Endothelial cell of hepatic sinusoid (primary cell): ENCODE measurements at regions not wholly inside any gene's neighbourhood (a gene's known extent, or its start where the extent isn't known, plus 50 kb on each side); places are given as distances from the start of the nearest gene placed in this dataset.

Experiments used
- in situ Hi-C: cut with HindIII; loops from 2 replicates; pipeline ENCODE4 v1.10.0; 2017; ENCODE audit warnings: low sequenced_read_pairs

- in situ Hi-C loops, result no loop called here
These were observed 303.6 kb downstream of the BARHL2 start for GRCh38 chr1:90413519-90413918.

- in situ Hi-C loops, result no loop called here
These were observed 304.5 kb downstream of the BARHL2 start for GRCh38 chr1:90412563-90412962.

- in situ Hi-C loops, result no loop called here
These were observed 305.9 kb downstream of the BARHL2 start for GRCh38 chr1:90411185-90411584.

GRCh38 chr1:90407737-90408136 lies 309.4 kb downstream of the BARHL2 start:
- in situ Hi-C loops, result no loop called here

- in situ Hi-C loops, result no loop called here
These were observed 311.4 kb downstream of the BARHL2 start for GRCh38 chr1:90405726-90406125.

GRCh38 chr1:90402893-90403849 lies 313.9 kb downstream of the BARHL2 start:
- in situ Hi-C loops, result no loop called here

- in situ Hi-C loops, result no loop called here
These were observed 317.0 kb downstream of the BARHL2 start for GRCh38 chr1:90400131-90400530.

- in situ Hi-C loops, result no loop called here
These were observed 320.2 kb downstream of the BARHL2 start for GRCh38 chr1:90396917-90397316.

GRCh38 chr1:90394247-90394646 lies 322.9 kb downstream of the BARHL2 start:
- in situ Hi-C loops, result no loop called here

- in situ Hi-C loops, result no loop called here
These were observed 324.1 kb downstream of the BARHL2 start for GRCh38 chr1:90393025-90393424.

GRCh38 chr1:90391126-90391525 lies 326.0 kb downstream of the BARHL2 start:
- in situ Hi-C loops, result no loop called here

- in situ Hi-C loops, result no loop called here
These were observed 329.3 kb downstream of the BARHL2 start for GRCh38 chr1:90387805-90388204.

GRCh38 chr1:90386899-90387720 lies 330.0 kb downstream of the BARHL2 start:
- in situ Hi-C loops, result no loop called here

- in situ Hi-C loops, result no loop called here
These were observed 332.9 kb downstream of the BARHL2 start for GRCh38 chr1:90384193-90384592.

GRCh38 chr1:90382161-90382560 lies 334.9 kb downstream of the BARHL2 start:
- in situ Hi-C loops, result no loop called here

- in situ Hi-C loops, result no loop called here
These were observed 335.5 kb downstream of the BARHL2 start for GRCh38 chr1:90381598-90381997.

GRCh38 chr1:90371448-90371813 lies 345.7 kb downstream of the BARHL2 start:
- in situ Hi-C loops, result no loop called here

GRCh38 chr1:90370686-90371447 lies 346.2 kb downstream of the BARHL2 start:
- in situ Hi-C loops, result no loop called here

- in situ Hi-C loops, result no loop called here
These were observed 354.9 kb downstream of the BARHL2 start for GRCh38 chr1:90362163-90362562.

GRCh38 chr1:90361026-90361425 lies 356.1 kb downstream of the BARHL2 start:
- in situ Hi-C loops, result no loop called here

- in situ Hi-C loops, result no loop called here
These were observed 357.1 kb downstream of the BARHL2 start for GRCh38 chr1:90359994-90360393.
